HS-5 (cell line): ENCODE measurements at regions not wholly inside any gene's neighbourhood (a gene's known extent, or its start where the extent isn't known, plus 50 kb on each side); places are given as distances from the start of the nearest gene placed in this dataset.

ENCODE experiments used
- DNase-seq: peaks from one replicate; pipeline ENCODE4 v3.0.0-alpha.2; 2012; ENCODE audit warnings: low read depth

DNA sequence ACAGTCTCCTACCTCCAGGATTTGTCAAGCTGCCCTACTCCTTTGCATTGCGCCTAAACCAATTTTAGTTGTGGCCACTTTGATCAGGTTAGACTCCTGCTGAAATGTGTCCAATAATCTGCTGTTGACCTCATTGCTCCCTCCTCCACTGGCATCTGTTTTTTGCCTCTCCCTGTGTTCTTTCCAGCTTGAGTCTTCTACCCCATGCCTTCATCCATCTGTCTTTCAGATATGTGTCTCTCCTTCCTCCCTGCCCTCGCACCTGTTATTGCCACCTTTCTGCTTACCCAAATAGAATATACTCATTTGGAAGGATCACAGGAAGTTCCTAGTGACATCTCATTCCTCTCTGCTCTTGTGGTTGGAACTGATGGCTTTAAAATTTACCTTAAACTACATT is 366.6 kb upstream of the CLNK start:
- no peak for DNase-seq

GRCh38 chr4:11050766-11051165 is 366.2 kb upstream of the CLNK start:
- DNase-seq, result no peak

GRCh38 chr4:11049001-11049400 is 364.4 kb upstream of the CLNK start:
- no peak for DNase-seq

- DNase-seq, result no peak
Measured at GRCh38 chr4:11042760-11043159, 358.2 kb upstream of the CLNK start.

DNA sequence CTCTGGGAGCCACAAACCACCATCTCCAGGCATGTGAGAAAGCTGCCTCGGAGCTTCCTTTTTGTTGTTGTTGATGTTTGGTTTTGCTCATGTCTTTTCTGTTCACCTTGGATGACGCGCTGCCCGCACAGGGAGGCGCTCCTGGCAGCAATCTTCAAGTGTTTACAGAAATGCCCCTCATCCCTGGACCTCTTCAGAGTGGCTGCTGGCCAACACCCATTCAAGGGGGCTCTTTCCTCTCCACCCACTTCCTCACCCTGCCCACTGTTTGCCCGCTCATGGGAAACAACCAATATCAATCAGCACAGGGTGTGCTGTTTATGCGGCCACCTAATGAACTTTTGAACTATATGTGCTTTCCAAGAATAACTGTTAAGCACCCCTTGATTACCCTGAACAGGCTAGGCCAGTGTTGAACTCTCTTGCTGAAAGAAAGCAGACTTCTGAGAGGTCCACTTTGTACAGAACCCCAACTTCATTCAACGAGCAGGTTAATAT is 355.1 kb upstream of the CLNK start:
- DNase-seq, result no peak

DNA sequence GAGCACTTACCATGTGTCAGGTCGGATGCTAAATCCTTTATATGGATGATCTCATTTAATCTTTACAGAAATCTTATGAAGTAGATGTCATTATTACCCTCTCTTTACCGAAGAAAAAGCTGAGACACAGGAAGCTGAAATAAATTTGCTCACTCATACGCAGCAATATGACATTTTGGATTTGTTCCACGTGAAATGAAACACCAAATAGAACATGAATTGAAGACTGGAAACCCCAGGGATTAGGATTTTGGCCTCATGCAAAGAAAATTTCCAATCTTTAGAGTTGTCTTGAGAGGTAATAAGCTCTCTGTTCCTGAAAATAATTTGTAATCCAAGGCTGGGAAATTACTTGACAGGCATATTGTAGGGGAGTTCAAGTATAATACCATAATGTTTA is 354.4 kb upstream of the CLNK start:
- DNase-seq, result no peak

- DNase-seq, result no peak
Measured at GRCh38 chr4:11037637-11038036, 353.1 kb upstream of the CLNK start.

- no peak for DNase-seq
Measured at GRCh38 chr4:11028334-11028733, 343.8 kb upstream of the CLNK start.

GRCh38 chr4:11021333-11021732 is 336.8 kb upstream of the CLNK start:
- no peak for DNase-seq

DNA sequence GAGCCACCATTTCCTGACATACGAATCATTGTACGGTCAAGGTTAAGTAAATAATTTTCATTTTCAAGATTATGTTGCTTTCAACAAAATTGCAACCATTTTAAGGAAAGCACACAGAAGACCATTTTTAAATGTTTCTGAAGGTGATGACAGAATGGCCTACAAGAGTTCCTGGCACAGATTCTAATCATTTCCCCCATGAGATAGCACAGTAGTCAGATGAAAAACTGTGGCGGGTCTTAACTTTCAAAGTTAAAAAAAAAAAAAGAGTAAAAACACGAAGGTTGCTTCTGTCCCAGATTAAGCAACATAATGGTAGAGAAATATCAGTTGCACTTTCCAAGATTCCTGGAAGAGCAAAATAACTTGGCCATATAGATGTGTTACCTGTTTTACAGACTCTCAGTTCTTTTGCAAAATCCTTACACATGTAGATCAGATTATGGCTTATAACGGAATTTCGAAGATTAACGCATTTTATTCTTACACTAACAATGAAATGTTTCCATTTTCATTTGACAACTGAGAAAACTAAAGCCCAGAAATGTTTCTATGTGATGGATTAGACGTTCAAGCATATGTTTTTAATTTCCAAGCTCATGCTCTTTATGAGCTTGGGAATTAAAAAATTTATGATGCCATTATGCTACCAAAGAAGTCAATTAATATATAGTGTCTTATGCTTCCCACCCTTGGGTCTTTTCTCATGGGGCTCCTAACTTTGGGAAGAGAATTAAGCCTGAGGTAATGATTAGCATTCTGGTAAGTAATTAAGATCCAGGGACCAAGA is 335.1 kb upstream of the CLNK start:
- no peak for DNase-seq

GRCh38 chr4:11014199-11014598 is 329.6 kb upstream of the CLNK start:
- no peak for DNase-seq

GRCh38 chr4:11013094-11013664 is 328.6 kb upstream of the CLNK start:
- DNase-seq, result no peak

- no peak for DNase-seq
Measured at GRCh38 chr4:11011249-11011648, 326.7 kb upstream of the CLNK start.

- no peak for DNase-seq
Measured at GRCh38 chr4:11010624-11011023, 326.1 kb upstream of the CLNK start.

- DNase-seq, result no peak
Measured at GRCh38 chr4:11009281-11009680, 324.7 kb upstream of the CLNK start.

- no peak for DNase-seq
Measured at GRCh38 chr4:11005300-11005699, 320.7 kb upstream of the CLNK start.

- DNase-seq, result no peak
Measured at GRCh38 chr4:11004818-11005217, 320.2 kb upstream of the CLNK start.

GRCh38 chr4:11002961-11003360 is 318.4 kb upstream of the CLNK start:
- no peak for DNase-seq

- no peak for DNase-seq
Measured at GRCh38 chr4:10998846-10999245, 314.3 kb upstream of the CLNK start.

DNA sequence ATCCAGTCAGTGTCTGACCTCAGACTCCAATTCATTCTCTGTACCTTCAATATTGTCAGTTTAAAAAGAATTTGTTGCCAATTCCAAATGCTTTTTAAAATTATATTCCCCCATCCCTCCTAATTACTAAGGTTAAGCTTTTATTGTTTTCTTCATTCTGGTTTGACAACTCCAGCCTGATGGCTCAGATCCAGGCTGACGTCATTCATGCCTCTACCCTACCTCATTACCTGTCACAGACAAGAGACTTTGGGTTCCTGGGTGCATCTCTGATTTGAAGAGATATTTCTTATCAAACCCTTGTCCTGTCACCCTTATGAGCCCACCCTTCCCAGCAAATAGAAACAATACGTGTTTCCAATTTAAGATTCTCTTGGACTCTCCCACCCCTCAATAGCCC is 300.2 kb upstream of the CLNK start:
- DNase-seq, result no peak

GRCh38 chr4:10983885-10984640 is 299.5 kb upstream of the CLNK start:
- no peak for DNase-seq

DNA sequence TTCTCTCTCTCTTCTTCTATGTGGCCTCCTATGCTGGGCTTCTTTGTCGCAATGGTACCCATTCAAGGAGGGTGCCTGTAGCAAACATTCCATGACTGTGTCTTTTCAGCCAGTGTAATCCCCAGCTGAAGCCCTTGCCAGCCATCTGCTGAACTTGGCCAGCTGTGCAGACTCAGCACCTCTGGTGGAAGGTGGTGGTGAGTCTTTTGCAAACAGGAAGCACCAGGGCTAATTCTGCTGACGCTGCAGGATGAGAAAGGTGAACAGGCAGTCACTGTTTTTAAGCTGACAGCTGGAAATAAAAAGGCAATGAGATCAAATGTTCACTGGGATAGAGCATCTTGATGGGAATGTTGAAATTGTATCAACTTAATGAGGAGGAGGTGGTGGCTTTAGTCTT is 298.7 kb upstream of the CLNK start:
- no peak for DNase-seq

GRCh38 chr4:10982305-10982704 is 297.7 kb upstream of the CLNK start:
- no peak for DNase-seq
